Effector CD8-positive, alpha-beta T cell (primary cell): ENCODE measurements at regions not wholly inside any gene's neighbourhood (a gene's known extent, or its start where the extent isn't known, plus 50 kb on each side); places are given as distances from the start of the nearest gene placed in this dataset.

Experiments
- DNase-seq: peaks from one replicate; lab custom pipeline; 2025; lab: John Stamatoyannopoulos, UW

DNA sequence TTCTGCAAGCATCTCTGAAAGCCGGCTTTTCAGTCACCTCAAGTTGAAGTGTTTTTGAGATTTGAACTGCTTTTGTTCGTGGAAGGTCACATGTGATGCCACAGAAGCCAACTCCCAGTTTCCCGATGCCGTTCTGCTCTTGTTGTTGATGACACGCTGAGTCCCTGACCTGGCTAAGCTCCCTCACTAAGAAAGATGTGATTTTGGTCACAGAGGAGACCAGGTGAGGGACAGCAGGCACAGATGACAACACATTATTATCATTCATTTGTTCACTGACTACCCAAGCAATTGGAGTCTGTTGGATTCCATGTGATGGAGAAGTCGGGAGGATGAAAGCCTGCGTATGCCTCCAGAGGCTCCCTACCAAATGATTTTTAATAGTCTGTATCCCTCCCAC lies 822.4 kb upstream of the RBFOX1 start:
- no peak for DNase-seq

DNA sequence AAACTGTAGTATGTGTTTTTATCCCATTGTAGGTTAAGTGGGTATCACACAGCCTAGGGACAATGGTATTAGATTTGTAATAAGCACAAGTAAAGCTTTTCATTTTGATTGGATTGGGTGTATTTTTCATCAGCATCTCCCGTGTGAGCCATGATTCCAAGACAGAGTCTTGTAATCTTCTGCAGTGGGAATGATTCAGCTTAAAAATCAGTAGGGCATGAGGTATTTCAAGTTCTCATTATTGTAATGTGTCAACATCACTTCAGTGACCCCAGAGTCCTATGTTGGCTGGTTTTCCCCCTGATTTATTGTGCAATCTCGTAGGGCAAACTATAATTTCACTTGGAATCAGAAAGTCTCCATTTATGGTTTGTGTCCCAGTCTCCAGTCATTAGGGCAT lies 833.2 kb upstream of the RBFOX1 start:
- DNase-seq = no peak

DNA sequence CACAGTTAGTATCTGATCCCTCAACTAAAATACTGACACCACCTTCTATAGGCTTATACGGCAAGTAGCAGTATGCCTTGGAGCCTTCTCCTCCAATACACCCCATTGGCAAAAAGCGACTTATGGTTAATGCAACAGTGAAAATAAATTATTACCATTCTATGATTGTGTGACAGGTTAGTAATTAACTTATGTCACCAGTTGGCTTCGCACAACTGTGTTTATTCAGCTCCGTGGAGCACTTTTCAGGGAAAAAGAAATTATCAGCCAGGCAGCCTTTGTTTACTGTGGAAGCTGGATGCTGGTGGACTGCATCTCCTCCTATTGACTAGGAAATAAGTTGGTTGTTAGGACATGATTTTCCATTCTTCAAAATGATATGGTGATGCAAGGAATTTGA lies 833.8 kb upstream of the RBFOX1 start:
- no peak for DNase-seq

DNA sequence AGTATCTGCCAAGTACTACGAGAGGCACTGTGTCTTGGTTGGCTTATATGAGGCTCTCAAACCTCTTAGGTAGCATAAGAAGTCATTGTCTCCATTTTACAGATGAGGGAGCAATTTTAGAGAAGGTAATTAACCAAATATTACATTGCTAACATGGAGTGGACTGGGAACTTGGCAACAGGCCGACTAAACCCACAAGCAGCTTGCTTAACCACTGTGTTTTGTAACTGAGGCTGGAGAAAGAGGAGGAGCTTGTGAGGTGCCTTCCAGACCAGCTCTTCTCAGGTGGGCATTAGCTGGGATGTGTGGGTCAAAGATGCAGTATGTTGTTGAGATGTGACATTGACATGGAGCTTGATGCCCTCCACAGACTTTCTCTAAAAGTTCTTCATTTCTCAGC lies 835.6 kb upstream of the RBFOX1 start:
- DNase-seq = no peak

DNA sequence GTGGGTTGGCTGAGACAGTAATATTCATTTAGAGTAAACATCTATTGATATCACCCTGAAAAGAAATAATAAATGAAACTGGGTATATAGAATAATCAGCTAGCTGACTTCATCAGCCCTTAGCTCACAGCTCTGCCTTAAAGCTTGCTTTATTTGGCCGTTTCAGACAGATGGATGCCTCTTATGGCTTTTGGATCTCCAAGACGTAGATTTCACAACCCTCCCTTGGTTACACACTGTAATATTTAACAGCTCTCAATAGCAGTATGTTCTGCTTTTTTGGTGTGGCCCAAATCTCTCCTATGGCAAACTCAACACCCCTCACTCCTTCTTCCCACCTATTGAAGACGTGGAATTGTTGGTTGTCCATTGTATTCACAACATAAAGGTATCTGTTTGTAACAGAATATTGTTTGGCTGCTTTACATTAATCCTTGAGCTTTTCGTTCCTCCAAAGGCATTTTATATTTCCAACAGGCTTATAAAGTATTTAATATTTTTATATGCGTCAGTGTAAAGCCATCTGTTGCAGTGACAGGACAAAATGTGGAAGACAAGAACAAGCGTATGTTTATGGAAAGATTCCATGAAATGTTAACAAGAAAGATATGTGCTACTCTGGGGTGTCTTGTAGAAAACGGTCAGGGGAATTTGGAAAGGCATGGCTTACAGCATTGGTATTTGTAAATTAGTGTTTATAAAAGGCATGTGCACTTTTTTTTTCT lies 837.0 kb upstream of the RBFOX1 start:
- DNase-seq = no peak

DNA sequence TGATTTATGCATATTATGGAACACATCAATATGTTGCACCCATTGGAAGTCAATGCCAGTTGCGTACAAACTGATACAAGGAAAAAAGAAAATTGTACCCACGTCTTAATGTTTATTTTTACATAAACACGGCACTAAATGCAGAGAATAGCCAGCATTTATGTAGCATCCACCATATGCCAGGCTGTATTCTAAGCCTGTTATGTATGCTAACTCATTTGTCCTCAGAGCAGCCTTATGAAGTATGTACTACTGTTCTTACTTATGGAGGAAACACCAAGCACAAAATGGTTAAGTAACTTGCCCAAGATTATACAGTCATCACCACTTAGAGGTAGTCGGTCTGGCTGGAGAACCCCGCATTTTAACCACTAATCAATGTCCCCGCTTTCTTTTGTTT lies 837.9 kb upstream of the RBFOX1 start:
- no peak for DNase-seq

DNA sequence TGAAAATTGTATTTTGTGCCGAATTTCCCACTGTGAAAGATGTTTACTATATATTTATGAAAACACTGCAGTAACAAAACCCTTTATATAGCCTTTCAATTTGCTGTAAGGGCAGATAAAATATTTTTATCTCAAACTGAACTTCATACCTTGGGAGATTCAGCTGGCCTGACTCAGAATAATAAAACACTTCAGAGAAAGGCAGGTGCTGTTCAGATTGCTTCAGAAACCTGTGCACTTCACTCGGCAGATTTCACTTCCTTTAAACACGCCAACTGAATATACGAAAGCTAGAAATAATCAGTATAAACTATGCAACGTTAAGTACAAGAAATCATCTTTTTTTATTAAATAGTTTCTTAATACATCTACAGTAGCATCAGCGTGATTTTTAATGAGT lies 839.1 kb upstream of the RBFOX1 start:
- DNase-seq = no peak

DNA sequence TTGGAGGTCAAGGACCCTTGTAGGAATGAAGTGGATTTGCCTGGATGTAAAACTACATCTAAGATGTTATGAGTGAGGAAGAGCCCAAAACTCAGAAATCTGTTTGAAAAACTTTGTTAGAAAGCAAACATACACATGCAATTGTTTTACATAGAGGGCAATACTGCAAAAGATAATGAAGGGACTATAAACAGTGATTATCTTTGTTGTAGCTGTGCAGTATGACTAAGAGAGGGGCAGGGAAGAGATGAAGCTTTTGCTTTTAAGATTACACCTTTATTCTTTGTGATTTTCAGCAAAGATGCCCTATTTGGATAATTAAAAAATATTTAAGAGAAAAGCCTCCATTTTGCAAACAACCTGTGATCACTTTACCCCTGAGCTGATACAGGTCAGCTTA lies 839.9 kb upstream of the RBFOX1 start:
- no peak for DNase-seq

DNA sequence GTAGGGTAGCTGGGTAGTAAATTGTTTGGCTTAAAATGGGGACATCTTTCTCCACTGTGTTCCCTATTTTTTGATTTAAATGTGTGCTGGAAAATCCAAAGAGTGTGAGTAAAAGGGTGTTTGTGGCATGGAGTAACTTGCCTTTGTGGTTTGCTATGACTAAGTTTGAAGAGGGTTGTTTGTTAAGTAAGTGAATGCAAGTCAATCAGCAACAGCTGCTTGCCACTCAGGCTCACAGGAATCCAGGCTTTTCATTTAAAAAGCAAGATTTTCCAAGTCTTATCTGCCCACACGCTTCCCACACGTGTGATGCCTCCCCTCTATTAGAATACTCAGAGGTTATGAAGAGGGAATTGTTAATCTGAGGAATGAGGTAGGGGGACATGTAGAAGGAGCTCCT lies 847.7 kb upstream of the RBFOX1 start:
- no peak for DNase-seq

DNA sequence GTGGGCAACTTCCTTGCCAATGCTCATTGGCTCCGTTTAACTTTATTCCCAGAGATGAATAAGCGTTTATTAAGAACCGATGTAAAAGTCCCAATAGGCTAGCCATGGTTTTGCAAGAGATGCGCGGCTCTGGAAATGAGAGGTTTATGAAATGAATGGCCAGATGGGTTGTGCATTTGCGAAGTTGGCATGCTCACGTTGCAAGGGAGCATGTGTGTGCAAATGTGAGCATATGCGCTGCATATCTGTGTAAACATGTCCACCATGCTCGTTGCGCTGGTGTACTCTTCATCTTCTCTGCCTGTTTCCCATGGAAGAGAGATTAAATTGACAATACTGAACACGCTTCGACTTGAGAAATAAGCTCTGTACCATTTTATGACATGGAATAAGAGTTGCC lies 848.6 kb upstream of the RBFOX1 start:
- no peak for DNase-seq

DNA sequence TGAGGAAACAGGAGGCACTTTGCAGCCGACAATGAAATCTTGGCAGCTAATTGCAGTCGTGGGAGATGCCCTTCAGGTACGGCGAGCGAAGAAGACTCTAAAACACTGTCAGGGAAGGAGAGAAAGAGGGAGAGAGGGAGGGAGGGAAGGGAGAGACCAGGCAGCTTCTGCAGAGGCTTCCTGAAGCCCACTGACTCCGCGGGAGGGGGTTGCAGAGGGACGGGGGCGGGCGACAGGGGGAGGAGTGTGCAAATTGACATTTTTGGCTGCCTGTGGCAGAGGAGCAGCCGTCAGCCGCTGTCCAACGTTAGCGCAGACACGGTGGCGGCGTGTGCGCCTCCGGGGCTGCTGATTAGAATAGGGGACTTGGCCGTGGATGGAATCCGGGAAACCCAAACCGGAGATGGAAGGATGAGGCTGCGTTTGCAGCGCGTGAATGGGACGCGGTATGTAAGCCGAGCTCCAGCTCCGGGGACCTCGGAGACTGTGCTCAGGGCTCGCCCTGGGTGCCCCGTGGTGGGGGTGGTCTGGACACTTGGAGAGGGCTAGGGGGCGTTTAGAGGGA lies 849.1 kb upstream of the RBFOX1 start:
- DNase-seq = no peak

DNA sequence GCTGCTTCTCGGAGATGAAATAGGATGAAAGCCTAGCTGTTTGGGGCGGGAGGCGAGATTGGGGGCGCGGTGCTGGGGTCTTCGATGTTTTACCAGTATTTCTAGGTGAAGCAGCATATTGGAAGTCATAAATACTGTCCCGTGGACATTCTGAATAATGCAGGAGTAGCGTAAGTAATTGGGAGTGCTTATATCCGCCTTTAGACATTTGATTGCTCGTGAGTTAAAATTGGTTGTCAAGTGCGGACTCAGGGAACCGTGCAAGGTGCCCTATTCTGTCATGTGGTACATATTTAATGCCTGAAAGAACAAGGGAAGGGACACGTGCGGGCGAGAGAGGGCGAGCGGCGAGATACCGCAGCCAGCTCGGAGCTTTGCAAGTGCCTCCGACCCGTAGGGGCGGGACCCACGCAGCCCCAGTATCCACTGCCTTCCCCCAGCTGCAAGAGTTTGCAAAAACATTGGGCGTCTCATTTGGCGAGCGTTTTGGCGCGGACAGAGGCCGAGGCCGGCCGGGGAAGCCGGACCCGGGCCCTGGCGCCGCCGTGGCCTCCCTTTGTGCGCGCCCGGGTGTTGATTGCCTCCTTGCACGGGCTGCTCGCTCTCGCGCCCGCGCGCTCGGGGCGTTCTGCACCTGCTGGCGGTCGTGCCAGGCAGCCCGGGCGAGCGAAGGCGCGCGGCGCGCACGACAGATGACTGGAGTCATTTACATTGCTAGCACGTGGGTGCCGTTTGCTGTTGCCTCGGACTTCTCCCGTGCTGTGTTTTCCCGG lies 849.8 kb upstream of the RBFOX1 start:
- DNase-seq = no peak

DNA sequence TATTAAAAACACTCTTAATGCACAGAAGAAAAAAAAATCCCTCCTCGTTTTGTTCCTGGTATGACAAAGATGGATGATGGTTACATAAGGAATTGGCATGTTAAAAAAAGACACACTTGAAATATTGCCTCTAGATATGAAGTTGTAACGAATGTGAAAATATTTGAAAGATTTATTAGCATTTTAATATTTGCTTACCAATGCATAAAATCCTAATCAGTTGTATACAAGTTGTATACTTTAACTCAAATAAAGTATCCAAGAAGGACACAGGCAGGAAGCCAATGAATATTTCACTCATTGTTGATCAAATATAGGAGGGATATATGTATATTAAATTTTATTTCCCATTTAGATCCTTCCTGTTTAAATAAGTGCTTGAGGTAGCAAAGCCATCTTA lies 850.8 kb upstream of the RBFOX1 start:
- DNase-seq = no peak

DNA sequence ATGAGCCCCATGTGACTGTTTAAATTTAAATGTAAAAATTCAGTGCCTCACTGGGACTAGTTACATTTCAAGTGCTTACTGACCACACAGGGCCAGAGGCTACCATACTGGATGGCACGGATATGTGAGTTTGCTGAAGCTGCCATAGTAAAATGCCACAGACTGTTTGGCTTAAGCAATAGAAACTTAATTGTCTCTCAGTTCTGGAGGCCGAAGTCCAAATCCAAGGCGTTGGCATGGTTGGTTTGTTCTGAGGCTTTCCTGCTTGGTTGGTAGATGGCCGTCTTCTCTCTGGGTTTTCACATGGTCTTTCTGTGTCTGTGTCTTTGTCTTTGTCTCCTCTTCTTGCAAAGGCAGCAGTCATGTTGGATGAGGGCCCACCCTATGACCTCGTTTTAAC lies 878.9 kb upstream of the RBFOX1 start:
- DNase-seq = no peak

DNA sequence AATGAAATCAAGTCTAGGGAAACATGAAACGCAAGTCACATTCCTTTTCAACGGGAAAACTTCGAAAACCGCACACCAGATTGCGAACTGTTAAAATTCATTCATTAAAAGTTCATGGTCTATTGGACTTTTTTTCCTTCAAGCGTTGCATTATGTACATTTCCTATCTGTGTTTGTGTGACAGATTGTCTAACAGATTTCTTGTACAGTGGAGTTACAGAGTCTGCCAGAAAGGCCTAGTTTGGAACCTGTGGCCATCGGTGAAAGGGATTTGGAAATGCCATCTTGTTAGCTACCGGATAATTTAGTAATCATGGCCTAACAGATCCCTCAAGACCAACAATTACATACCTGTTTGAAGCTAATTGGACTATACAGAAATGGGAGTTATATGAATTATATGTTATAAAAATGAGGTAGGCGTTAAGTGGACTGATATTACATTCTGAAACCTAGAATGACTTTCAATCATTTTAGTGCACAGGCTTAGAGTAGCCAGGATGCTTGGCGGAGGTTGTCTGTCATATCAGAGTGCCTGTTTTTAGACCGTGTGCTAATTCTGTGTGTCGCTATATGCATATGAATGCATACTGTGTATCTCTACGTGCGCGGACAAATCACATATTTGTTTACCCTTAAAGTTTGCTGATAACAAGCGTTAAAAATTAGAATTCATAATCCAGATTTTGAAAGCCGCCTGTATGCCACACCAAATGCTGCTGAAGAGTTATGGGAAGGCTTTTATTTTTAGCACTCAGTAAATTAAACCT lies 885.4 kb upstream of the RBFOX1 start:
- DNase-seq = no peak

DNA sequence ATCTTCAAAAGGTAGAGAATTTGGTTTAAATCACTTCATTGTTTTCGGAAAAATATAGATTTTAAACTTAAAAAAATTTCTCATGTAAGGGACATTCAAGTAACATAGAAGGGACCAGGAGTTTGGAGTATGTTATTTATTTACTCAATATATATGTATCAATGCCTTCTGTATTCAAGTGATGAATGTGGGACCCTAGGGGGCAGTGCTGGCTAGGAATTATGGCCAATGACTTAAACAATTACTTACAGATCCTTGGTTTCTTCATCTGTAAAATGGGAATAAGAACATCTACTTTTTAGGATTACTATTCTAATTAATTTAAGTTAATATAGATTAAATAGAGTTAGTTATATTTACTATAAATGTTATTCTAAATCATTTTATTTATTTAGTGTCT lies 886.3 kb upstream of the RBFOX1 start:
- no peak for DNase-seq

DNA sequence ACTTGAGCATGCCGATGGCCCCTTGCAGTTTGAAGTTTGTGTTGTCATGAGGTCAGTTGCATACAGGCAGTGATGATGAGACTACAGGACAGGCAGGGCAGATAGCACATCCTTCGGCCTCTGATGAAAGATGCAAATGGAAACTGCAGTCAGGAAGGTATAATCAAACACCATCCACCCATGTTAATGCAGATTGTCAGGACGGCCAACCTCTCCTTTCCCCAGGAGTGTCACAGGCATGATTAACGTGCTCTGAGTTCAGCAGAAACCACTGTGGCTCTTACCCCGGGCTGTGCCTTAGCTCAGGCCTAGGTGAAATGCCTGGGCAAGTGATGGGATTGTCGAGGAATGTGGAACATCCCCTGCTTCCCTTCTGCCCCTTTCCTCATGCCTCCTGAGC lies 893.5 kb upstream of the RBFOX1 start:
- no peak for DNase-seq

DNA sequence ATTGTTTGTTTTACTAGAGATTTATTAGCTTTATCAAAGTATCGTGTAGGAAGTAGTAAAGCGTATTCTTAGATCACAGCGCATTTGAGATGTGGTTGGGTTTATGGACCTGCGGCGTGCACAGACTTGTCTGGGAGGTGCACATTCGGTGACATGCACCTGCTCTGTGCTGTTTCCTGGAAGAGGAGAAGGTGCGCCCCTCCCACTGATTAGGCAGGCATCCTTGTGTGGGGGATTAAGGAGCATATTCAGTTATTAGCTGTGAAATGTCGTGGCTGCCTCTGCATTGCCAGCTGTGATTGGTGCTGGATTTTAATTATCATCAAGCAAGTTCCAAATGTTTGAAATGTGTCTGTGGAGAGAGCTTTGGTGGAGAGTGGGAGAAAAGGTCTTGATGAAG lies 903.8 kb upstream of the RBFOX1 start:
- DNase-seq = no peak

DNA sequence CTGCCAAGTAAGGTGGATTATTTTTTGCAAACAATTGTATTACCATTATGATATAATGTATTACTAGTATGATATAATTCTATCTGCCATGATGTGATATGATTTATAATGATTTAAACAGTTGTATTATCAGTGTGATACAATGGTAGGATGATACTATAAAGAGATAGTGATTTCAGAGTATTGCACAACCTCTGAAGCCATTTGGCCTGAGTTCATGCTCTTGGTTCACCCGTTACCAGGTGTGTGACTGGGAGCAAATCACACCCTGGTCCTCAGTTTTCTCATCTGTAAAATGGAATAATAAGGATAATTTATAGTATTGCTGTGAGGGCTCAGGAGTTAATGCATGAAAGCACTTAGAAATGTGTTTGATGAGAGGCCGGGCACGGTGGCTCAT lies 905.0 kb upstream of the RBFOX1 start:
- no peak for DNase-seq

DNA sequence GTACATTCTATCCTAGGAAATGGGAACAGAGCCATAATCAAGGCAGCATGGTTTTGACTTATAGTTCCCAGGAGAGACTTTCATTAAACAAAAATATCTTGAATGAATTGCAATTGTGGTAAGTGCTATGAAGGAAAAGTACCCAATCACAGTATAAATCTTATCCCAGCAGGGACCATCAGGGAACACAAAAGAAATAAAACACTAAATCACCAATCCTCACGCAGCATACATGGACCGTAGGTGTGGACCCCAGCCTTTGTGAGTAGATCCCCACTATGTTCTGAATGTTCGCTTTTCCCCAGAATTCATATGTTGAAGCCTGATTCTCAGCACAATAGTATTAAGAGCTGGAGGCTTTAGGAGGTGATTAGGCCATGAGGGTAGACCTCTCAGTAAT lies 925.0 kb upstream of the RBFOX1 start:
- no peak for DNase-seq

DNA sequence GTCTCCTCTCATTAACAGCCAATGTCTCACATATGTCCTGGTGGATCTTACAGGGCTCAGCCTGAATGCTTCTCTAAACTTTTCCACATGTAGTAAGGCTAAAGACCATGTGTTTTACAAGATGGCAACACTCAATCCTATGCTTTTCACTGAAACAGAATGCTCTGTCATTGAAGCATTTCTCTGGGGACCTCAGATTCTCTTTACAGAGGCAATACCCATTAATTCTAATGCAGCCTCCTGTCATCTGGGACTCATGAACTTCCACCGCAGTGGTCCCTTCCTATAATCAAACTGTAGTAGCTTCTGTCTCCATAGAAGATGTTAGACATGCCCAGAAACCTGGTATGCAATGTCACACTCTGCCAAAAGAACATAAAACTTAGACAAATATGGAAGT lies 926.6 kb upstream of the RBFOX1 start:
- DNase-seq = no peak

DNA sequence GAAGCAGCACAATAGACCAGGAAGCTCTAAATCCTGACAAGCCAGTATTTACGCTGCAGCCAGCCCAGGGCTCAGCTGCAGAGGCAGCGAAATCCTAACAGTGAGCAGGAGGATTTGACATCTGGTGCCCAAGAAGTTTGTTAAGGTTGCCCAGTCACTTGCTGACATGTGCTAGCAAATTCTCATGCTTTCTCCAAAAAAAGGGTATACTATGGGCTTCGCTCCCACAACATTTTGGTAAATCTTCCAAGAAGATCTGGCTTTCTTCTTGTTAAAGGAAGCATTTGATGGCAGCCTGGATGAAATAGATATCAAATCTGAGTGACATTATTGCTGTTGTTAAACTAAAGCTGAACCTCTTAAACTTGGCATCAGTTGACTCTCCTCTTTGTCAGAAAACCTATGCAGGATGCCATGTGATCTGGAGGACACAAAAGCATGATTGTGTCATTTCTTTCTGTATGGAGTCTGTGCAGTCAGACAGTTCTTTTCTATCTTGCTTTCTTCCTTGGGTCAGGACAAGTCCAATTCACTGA lies 949.7 kb upstream of the RBFOX1 start:
- DNase-seq = no peak
